ENCODE measurements at regions not wholly inside any gene's neighbourhood (a gene's known extent, or its start where the extent isn't known, plus 50 kb on each side); places are given as distances from the start of the nearest gene placed in this dataset.

GRCh38 chr21:17436626-17437111 lies 76.2 kb upstream of the CXADR start:
- no peak for DNase-seq

- no peak for DNase-seq
Measured at GRCh38 chr21:17438635-17439034, 74.2 kb upstream of the CXADR start.

GRCh38 chr21:17440969-17441368 lies 71.9 kb upstream of the CXADR start:
- DNase-seq = no peak

GRCh38 chr21:17441370-17441769 lies 71.5 kb upstream of the CXADR start:
- DNase-seq = no peak

GRCh38 chr21:17442165-17442564 lies 70.7 kb upstream of the CXADR start:
- DNase-seq = no peak

GRCh38 chr21:17444828-17445227 lies 68.0 kb upstream of the CXADR start:
- no peak for DNase-seq

- no peak for DNase-seq
Measured at GRCh38 chr21:17446737-17447136, 66.1 kb upstream of the CXADR start.

- DNase-seq = no peak
Measured at GRCh38 chr21:17449701-17450100, 63.1 kb upstream of the CXADR start.

- DNase-seq = no peak
Measured at GRCh38 chr21:17451364-17451891, 61.4 kb upstream of the CXADR start.

- peak in 1 of 2 experiments; percentile 3 for DNase-seq
Measured at GRCh38 chr21:17454315-17455027, 58.4 kb upstream of the CXADR start.

- DNase-seq = no peak
Measured at GRCh38 chr21:17455028-17455353, 57.9 kb upstream of the CXADR start.

GRCh38 chr21:17455451-17455850 lies 57.4 kb upstream of the CXADR start:
- no peak for DNase-seq

GRCh38 chr21:17458279-17458678 lies 54.6 kb upstream of the CXADR start:
- no peak for DNase-seq

GRCh38 chr21:17460094-17460493 lies 52.7 kb upstream of the CXADR start:
- no peak for DNase-seq

GRCh38 chr21:17461014-17461413 lies 51.8 kb upstream of the CXADR start:
- no peak for DNase-seq

GRCh38 chr21:17461582-17461981 lies 51.3 kb upstream of the CXADR start:
- DNase-seq = no peak

GRCh38 chr21:17462276-17462981 lies 50.4 kb upstream of the CXADR start:
- no peak for DNase-seq

Measured in activated CD4-positive, alpha-beta T cell treated with anti-CD3 and anti-CD28 coated beads, Interleukin-2, amount 50 U/mL, for 4 hours (primary cell).